ENCODE measurements at regions not wholly inside any gene's neighbourhood (a gene's known extent, or its start where the extent isn't known, plus 50 kb on each side); places are given as distances from the start of the nearest gene placed in this dataset.

GRCh38 chr14:83697099-83697498 lies 1832.8 kb upstream of the FLRT2 start:
- Histone ChIP-seq H3K9me2 (ENCODE audit: insufficient read depth, low read length) (no peaks in the 10 kb centered on the region), H3K4me3 (ENCODE audit: low read length) (no peak overlapping the region), H3K4me2 (ENCODE audit: low read length) (no peak overlapping the region), H4K20me1 (ENCODE audit: insufficient read depth) (no peaks in the 10 kb centered on the region), H3K9me3 (ENCODE audit: low read length) (no peaks in the 10 kb centered on the region), H3F3A (ENCODE audit: insufficient read depth, low read length, poor library complexity, severe bottlenecking) (no peaks in the 10 kb centered on the region), H2AFZ (ENCODE audit: low read depth, low read length) (no peak overlapping the region), H3K27ac (ENCODE audit: low read length) (no peak overlapping the region), H3K27me3 (ENCODE audit: insufficient read depth, low read depth, low read length) (no peaks in the 10 kb centered on the region), H3K9ac (ENCODE audit: low read length) (no peak overlapping the region), H3K79me2 (replicated peaks; ENCODE audit: insufficient read depth, low read length) (no peaks in the 10 kb centered on the region), H3K36me3 (ENCODE audit: insufficient read depth, low read length) (no peaks in the 10 kb centered on the region)
- TF ChIP-seq EZH2 (IDR thresholded peaks at IDR 0.05; ENCODE audit: borderline replicate concordance, insufficient read depth, low read length, poor library complexity, severe bottlenecking) (no peak), SMC3 (conservative IDR thresholded peaks at IDR 0.05; ENCODE audit: poor library complexity) (no peak)

- Histone ChIP-seq H3F3A (ENCODE audit: insufficient read depth, low read length, poor library complexity, severe bottlenecking) (no peaks in the 10 kb centered on the region), H3K9ac (ENCODE audit: low read length) (no peak overlapping the region), H3K27ac (ENCODE audit: low read length) (no peak overlapping the region), H3K79me2 (replicated peaks; ENCODE audit: insufficient read depth, low read length) (no peaks in the 10 kb centered on the region), H3K36me3 (ENCODE audit: insufficient read depth, low read length) (no peaks in the 10 kb centered on the region), H3K4me2 (ENCODE audit: low read length) (no peak overlapping the region), H4K20me1 (ENCODE audit: insufficient read depth) (no peaks in the 10 kb centered on the region), H3K27me3 (ENCODE audit: insufficient read depth, low read depth, low read length) (no peaks in the 10 kb centered on the region), H3K9me3 (ENCODE audit: low read length) (no peaks in the 10 kb centered on the region), H3K4me3 (ENCODE audit: low read length) (no peak overlapping the region), H2AFZ (ENCODE audit: low read depth, low read length) (no peak overlapping the region), H3K9me2 (ENCODE audit: insufficient read depth, low read length) (no peaks in the 10 kb centered on the region)
- TF ChIP-seq CTCF (IDR thresholded peaks at IDR 0.05; ENCODE audit: poor library complexity, severe bottlenecking) (no peak), SMC3 (conservative IDR thresholded peaks at IDR 0.05; ENCODE audit: poor library complexity) (no peak), TAF1 (IDR thresholded peaks at IDR 0.05; ENCODE audit: low read depth) (no peak), MXI1 (conservative IDR thresholded peaks at IDR 0.05; ENCODE audit: poor library complexity, severe bottlenecking) (no peak), POLR2AphosphoS5 (IDR thresholded peaks at IDR 0.05) (no peak), EZH2 (IDR thresholded peaks at IDR 0.05; ENCODE audit: borderline replicate concordance, insufficient read depth, low read length, poor library complexity, severe bottlenecking) (no peak), RAD21 (conservative IDR thresholded peaks at IDR 0.05) (no peak), EP300 (conservative IDR thresholded peaks at IDR 0.05; ENCODE audit: poor library complexity, severe bottlenecking) (no peak), REST (IDR thresholded peaks at IDR 0.05; ENCODE audit: borderline replicate concordance) (no peak)
These were observed 1827.3 kb upstream of the FLRT2 start for GRCh38 chr14:83702619-83703018.
